ENCODE measurements at regions not wholly inside any gene's neighbourhood (a gene's known extent, or its start where the extent isn't known, plus 50 kb on each side); places are given as distances from the start of the nearest gene placed in this dataset.

DNA sequence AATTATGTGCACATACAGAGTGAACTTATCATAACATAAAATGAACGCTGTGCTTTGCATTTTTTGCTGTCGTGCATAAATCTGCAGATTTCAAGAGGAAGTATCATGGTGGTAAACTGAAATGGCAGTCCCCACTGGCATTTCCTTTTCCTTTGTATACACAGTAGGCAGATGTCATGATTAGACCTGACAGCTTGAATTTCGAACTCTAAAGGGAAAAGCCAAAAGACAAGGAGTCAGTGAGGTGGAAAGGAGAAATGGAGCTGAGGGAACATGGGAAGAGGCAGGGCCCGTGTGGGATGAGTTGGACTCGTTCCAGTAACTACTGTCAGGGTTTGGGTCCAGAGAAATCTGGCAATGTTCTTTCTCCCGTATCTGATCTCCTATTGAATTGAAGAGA, 454.1 kb upstream of the SGCG start (continued):
- TF ChIP-seq, protein P1, sequence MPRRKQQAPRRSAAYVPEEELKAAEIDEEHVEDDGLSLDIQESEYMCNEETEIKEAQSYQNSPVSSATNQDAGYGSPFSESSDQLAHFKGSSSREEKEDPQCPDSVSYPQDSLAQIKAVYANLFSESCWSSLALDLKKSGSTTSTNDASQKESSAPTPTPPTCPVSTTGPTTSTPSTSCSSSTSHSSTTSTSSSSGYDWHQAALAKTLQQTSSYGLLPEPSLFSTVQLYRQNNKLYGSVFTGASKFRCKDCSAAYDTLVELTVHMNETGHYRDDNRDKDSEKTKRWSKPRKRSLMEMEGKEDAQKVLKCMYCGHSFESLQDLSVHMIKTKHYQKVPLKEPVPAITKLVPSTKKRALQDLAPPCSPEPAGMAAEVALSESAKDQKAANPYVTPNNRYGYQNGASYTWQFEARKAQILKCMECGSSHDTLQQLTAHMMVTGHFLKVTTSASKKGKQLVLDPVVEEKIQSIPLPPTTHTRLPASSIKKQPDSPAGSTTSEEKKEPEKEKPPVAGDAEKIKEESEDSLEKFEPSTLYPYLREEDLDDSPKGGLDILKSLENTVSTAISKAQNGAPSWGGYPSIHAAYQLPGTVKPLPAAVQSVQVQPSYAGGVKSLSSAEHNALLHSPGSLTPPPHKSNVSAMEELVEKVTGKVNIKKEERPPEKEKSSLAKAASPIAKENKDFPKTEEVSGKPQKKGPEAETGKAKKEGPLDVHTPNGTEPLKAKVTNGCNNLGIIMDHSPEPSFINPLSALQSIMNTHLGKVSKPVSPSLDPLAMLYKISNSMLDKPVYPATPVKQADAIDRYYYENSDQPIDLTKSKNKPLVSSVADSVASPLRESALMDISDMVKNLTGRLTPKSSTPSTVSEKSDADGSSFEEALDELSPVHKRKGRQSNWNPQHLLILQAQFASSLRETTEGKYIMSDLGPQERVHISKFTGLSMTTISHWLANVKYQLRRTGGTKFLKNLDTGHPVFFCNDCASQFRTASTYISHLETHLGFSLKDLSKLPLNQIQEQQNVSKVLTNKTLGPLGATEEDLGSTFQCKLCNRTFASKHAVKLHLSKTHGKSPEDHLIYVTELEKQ (tag by site-specific recombination; IDR thresholded peaks at IDR 0.05; ENCODE audit: borderline replicate concordance), result no peak
- TF ChIP-seq ZNF133 (tag by site-specific recombination; IDR thresholded peaks at IDR 0.05) (no peak), ZNF16 (tag by site-specific recombination; IDR thresholded peaks at IDR 0.05; ENCODE audit: low read depth) (no peak), TCF7L2 (IDR thresholded peaks at IDR 0.05; ENCODE audit: borderline replicate concordance, low read depth, low read length) (no peak)
- TF ChIP-seq, protein P2, sequence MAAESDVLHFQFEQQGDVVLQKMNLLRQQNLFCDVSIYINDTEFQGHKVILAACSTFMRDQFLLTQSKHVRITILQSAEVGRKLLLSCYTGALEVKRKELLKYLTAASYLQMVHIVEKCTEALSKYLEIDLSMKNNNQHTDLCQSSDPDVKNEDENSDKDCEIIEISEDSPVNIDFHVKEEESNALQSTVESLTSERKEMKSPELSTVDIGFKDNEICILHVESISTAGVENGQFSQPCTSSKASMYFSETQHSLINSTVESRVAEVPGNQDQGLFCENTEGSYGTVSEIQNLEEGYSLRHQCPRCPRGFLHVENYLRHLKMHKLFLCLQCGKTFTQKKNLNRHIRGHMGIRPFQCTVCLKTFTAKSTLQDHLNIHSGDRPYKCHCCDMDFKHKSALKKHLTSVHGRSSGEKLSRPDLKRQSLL (tag by site-specific recombination; IDR thresholded peaks at IDR 0.05), result no peak

DNA sequence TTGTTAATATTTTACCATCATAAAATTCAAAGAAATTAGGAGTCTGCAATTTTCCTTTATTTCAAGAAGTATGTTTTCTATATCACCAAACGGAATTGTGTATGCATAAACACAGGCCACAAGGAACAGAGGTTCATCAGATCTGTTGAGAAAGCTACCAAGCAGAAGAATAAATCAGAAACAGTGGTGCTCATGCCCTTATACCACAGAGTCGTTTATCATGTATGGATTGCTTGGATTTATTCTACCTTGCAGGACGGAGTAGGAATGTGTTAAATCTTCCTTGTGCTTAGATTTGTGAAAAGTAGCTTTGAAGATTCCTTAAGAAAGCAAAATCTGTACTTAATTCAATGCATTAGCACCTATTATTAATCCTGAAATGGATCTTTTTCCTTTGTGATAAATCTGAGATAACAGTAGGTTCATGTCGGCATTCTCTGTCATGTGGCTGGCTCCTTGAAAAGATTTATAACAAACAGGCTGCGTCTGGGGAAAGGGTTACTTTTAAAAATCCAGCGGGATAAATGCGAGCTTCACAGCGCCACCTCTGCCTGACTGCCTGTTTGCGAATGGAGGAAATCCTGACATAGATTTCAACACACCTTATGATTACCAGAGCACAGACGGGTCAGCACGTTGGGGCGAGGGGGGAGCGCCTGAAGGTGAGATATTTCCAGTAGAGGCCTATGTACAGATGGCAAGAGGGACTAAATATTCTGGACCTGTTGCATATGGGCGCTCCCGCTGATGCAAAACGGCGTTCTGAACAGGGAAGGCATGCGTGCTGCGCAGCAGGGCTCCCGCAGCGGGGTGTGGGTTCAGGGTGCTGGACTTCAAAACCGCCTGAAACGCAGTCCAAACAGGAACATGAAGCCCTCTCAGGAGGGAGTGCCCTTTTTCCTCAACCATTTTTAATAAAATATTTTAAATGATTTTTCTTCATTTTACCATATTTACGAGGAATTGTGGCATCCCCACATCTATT, 445.5 kb upstream of the SGCG start:
- POLR2A ChIA-PET, result no interaction called here
- CTCF ChIA-PET, result interaction anchor here (1.1 to 1.5 kb wide), 2 partner anchors 457 to 1258 kb away, joined by 3 read pairs; no protein-coding TSS in a partner anchor
- no peaks in the 10 kb centered on the region for H3K9me3 ChIP-seq (ENCODE audit: control insufficient read depth, insufficient read depth, low read depth, low read length)
- no peak for TF ChIP-seq ZNF549 (tag by site-specific recombination; IDR thresholded peaks at IDR 0.05)
- TF ChIP-seq ZEB2 (tag by site-specific recombination; IDR thresholded peaks at IDR 0.05), result no peak
- TF ChIP-seq, protein P3, sequence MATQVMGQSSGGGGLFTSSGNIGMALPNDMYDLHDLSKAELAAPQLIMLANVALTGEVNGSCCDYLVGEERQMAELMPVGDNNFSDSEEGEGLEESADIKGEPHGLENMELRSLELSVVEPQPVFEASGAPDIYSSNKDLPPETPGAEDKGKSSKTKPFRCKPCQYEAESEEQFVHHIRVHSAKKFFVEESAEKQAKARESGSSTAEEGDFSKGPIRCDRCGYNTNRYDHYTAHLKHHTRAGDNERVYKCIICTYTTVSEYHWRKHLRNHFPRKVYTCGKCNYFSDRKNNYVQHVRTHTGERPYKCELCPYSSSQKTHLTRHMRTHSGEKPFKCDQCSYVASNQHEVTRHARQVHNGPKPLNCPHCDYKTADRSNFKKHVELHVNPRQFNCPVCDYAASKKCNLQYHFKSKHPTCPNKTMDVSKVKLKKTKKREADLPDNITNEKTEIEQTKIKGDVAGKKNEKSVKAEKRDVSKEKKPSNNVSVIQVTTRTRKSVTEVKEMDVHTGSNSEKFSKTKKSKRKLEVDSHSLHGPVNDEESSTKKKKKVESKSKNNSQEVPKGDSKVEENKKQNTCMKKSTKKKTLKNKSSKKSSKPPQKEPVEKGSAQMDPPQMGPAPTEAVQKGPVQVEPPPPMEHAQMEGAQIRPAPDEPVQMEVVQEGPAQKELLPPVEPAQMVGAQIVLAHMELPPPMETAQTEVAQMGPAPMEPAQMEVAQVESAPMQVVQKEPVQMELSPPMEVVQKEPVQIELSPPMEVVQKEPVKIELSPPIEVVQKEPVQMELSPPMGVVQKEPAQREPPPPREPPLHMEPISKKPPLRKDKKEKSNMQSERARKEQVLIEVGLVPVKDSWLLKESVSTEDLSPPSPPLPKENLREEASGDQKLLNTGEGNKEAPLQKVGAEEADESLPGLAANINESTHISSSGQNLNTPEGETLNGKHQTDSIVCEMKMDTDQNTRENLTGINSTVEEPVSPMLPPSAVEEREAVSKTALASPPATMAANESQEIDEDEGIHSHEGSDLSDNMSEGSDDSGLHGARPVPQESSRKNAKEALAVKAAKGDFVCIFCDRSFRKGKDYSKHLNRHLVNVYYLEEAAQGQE (tag by site-specific recombination; IDR thresholded peaks at IDR 0.05), result no peak
- TF ChIP-seq ZNF626 (tag by site-specific recombination; IDR thresholded peaks at IDR 0.05), result no peak
- TF ChIP-seq KLF8 (tag by site-specific recombination; IDR thresholded peaks at IDR 0.05), result no peak
- no peak for TF ChIP-seq ZXDB (tag by site-specific recombination; IDR thresholded peaks at IDR 0.05)
- TF ChIP-seq PRDM1 (tag by site-specific recombination; IDR thresholded peaks at IDR 0.05), result no peak
- no peak for TF ChIP-seq FEZF1 (tag by site-specific recombination; IDR thresholded peaks at IDR 0.05)
- TF ChIP-seq ZNF202 (tag by site-specific recombination; IDR thresholded peaks at IDR 0.05; ENCODE audit: borderline replicate concordance), result no peak
- TF ChIP-seq EGR2 (tag by site-specific recombination; IDR thresholded peaks at IDR 0.05; ENCODE audit: low read depth), result no peak
- TF ChIP-seq ZNF843 (tag by site-specific recombination; IDR thresholded peaks at IDR 0.05), result no peak
- TF ChIP-seq ZNF211 (tag by site-specific recombination; IDR thresholded peaks at IDR 0.05; ENCODE audit: low read depth), result no peak
- TF ChIP-seq, protein P4, sequence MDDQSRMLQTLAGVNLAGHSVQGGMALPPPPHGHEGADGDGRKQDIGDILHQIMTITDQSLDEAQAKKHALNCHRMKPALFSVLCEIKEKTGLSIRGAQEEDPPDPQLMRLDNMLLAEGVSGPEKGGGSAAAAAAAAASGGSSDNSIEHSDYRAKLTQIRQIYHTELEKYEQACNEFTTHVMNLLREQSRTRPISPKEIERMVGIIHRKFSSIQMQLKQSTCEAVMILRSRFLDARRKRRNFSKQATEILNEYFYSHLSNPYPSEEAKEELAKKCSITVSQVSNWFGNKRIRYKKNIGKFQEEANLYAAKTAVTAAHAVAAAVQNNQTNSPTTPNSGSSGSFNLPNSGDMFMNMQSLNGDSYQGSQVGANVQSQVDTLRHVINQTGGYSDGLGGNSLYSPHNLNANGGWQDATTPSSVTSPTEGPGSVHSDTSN (CRISPR knock-in tag; IDR thresholded peaks at IDR 0.05), result no peak
- no peak for TF ChIP-seq ZNF416 (tag by site-specific recombination; IDR thresholded peaks at IDR 0.05)
- no peak for TF ChIP-seq RBAK (tag by site-specific recombination; IDR thresholded peaks at IDR 0.05)
- TF ChIP-seq KLF9 (tag by site-specific recombination; IDR thresholded peaks at IDR 0.05; ENCODE audit: low read depth), result no peak
- TF ChIP-seq, protein P5, sequence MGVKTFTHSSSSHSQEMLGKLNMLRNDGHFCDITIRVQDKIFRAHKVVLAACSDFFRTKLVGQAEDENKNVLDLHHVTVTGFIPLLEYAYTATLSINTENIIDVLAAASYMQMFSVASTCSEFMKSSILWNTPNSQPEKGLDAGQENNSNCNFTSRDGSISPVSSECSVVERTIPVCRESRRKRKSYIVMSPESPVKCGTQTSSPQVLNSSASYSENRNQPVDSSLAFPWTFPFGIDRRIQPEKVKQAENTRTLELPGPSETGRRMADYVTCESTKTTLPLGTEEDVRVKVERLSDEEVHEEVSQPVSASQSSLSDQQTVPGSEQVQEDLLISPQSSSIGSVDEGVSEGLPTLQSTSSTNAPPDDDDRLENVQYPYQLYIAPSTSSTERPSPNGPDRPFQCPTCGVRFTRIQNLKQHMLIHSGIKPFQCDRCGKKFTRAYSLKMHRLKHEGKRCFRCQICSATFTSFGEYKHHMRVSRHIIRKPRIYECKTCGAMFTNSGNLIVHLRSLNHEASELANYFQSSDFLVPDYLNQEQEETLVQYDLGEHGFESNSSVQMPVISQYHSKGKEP (tag by site-specific recombination; IDR thresholded peaks at IDR 0.05), result no peak
- TF ChIP-seq, protein P6, sequence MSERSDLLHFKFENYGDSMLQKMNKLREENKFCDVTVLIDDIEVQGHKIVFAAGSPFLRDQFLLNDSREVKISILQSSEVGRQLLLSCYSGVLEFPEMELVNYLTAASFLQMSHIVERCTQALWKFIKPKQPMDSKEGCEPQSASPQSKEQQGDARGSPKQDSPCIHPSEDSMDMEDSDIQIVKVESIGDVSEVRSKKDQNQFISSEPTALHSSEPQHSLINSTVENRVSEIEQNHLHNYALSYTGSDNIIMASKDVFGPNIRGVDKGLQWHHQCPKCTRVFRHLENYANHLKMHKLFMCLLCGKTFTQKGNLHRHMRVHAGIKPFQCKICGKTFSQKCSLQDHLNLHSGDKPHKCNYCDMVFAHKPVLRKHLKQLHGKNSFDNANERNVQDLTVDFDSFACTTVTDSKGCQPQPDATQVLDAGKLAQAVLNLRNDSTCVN (tag by site-specific recombination; optimal IDR thresholded peaks at IDR 0.05), result no peak

More for the DNA sequence above, 445.5 kb upstream of the SGCG start:
- Histone ChIP-seq H3K36me3 (ENCODE audit: control insufficient read depth in 2 of 2, insufficient read depth in 1 of 2, low read length in 2 of 2) (no peaks in the 10 kb centered on the region), H3K4me3 (ENCODE audit: low read depth, low read length) (no peak overlapping the region), H3K4me1 (ENCODE audit: control insufficient read depth, insufficient read depth, low read length) (no peaks in the 10 kb centered on the region), H3K27ac (ENCODE audit: extremely low read depth, low read depth, low read length) (no peak overlapping the region)
